H1 (cell line): ENCODE measurements at regions not wholly inside any gene's neighbourhood (a gene's known extent, or its start where the extent isn't known, plus 50 kb on each side); places are given as distances from the start of the nearest gene placed in this dataset.

Source experiments
- EP300 ChIP-seq, 2 experiments: IDR thresholded peaks; 1 replicate in 1 of 2; 2 replicates in 1 of 2; pipeline ENCODE4 v1.6.1; 2011 to 2012; ENCODE audit warnings: low read depth in 2 of 2, low read length in 2 of 2, mild to moderate bottlenecking in 2 of 2, borderline replicate concordance in 1 of 2, inconsistent platforms in 1 of 2, moderate library complexity in 1 of 2
- EZH2 ChIP-seq: fragments of 200-600 bp; sonication (generic); IDR thresholded peaks from 2 replicates; pipeline ENCODE4 v1.7.1; 2012; ENCODE audit warnings: low read depth, mild to moderate bottlenecking, moderate library complexity, low read length, inconsistent platforms; ENCODE audit not compliant: severe bottlenecking
- POLR2A ChIP-seq, 2 experiments: IDR thresholded peaks; 1 replicate in 1 of 2; 2 replicates in 1 of 2; pipeline ENCODE4 v1.6.1; 2011; ENCODE audit warnings: low read depth in 2 of 2, low read length in 2 of 2, mild to moderate bottlenecking in 2 of 2; ENCODE audit errors: control extremely low read depth in 1 of 2

GRCh38 chr9:108274971-108275370 is 580.8 kb downstream of the ACTL7B start:
- TF ChIP-seq EP300 (IDR thresholded peaks at IDR 0.05; ENCODE audit: borderline replicate concordance in 1 of 2, low read depth in 2 of 2, low read length in 2 of 2) (no peak), EZH2 (no peak), POLR2A (IDR thresholded peaks at IDR 0.05; ENCODE audit: control extremely low read depth in 1 of 2, low read depth in 2 of 2, low read length in 2 of 2) (no peak)
